ENCODE measurements at regions not wholly inside any gene's neighbourhood (a gene's known extent, or its start where the extent isn't known, plus 50 kb on each side); places are given as distances from the start of the nearest gene placed in this dataset.
"Not testable (repeated sequence)": the region's sequence is repeated elsewhere in the genome, so short reads cannot be mapped to it uniquely, and the experiment has no call there.

DNA sequence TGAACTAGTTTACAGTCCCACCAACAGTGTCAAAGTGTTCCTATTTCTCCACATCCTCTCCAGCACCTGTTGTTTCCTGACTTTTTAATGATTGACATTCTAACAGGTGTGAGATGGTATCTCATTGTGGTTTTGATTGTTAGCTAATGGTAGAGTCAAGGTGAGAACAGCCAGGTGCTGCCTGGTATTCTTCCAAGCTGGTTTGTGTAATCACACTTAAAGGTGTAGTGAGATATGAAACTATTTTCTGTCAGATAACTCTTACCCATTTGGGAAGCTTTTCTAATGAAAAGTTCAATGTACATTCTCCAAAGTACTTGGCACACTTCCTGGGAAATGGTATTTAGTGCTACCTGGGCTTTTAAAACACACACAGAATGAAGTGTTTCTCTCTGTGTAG is 343.3 kb upstream of the OR4C13 start:
- TF ChIP-seq, protein P1, sequence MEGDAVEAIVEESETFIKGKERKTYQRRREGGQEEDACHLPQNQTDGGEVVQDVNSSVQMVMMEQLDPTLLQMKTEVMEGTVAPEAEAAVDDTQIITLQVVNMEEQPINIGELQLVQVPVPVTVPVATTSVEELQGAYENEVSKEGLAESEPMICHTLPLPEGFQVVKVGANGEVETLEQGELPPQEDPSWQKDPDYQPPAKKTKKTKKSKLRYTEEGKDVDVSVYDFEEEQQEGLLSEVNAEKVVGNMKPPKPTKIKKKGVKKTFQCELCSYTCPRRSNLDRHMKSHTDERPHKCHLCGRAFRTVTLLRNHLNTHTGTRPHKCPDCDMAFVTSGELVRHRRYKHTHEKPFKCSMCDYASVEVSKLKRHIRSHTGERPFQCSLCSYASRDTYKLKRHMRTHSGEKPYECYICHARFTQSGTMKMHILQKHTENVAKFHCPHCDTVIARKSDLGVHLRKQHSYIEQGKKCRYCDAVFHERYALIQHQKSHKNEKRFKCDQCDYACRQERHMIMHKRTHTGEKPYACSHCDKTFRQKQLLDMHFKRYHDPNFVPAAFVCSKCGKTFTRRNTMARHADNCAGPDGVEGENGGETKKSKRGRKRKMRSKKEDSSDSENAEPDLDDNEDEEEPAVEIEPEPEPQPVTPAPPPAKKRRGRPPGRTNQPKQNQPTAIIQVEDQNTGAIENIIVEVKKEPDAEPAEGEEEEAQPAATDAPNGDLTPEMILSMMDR (IDR thresholded peaks at IDR 0.05) = not testable (repeated sequence)
- not testable (repeated sequence) for TF ChIP-seq POLR2A, EP300 (IDR thresholded peaks at IDR 0.05)
